ENCODE measurements at regions not wholly inside any gene's neighbourhood (a gene's known extent, or its start where the extent isn't known, plus 50 kb on each side); places are given as distances from the start of the nearest gene placed in this dataset.

DNA sequence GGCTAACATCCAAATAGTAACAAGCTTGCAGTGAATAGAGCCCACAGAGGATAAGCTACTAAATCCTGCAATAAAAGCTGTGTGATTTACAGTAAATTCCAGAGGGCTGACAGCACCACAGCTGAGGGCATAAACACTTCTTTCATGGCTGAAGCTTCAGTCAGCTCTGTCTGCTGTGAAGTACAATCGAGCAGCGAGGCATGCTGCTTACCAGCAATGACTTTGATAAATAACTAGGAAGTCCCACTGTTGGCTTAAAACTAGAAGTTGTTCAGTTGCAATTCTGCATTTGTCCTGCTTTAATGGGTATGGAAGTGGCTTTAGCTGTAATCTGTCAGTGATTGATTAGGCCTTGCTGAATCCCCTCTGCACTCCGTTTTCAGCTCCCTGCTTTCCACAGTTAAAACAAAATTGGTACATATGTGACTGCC, 65.2 kb upstream of the FIGN start:
- Histone ChIP-seq H3K4me3 (ENCODE audit: low read depth, low read length) (no peak overlapping the region), H3K27me3 (ENCODE audit: control insufficient read depth, insufficient read depth, low read length) (no peaks in the 10 kb centered on the region), H3K36me3 (ENCODE audit: control insufficient read depth, insufficient read depth, low read length) (no peaks in the 10 kb centered on the region)
- DNase-seq (ENCODE audit: low read depth) (no peak), FAIRE-seq (no peak)
- TF ChIP-seq, protein P1, sequence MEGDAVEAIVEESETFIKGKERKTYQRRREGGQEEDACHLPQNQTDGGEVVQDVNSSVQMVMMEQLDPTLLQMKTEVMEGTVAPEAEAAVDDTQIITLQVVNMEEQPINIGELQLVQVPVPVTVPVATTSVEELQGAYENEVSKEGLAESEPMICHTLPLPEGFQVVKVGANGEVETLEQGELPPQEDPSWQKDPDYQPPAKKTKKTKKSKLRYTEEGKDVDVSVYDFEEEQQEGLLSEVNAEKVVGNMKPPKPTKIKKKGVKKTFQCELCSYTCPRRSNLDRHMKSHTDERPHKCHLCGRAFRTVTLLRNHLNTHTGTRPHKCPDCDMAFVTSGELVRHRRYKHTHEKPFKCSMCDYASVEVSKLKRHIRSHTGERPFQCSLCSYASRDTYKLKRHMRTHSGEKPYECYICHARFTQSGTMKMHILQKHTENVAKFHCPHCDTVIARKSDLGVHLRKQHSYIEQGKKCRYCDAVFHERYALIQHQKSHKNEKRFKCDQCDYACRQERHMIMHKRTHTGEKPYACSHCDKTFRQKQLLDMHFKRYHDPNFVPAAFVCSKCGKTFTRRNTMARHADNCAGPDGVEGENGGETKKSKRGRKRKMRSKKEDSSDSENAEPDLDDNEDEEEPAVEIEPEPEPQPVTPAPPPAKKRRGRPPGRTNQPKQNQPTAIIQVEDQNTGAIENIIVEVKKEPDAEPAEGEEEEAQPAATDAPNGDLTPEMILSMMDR (IDR thresholded peaks at IDR 0.05; ENCODE audit: insufficient read depth, low read length, severe bottlenecking): no peak

- Histone ChIP-seq H3K4me3 (ENCODE audit: low read depth, low read length) (no peak overlapping the region), H3K27me3 (ENCODE audit: control insufficient read depth, insufficient read depth, low read length) (no peaks in the 10 kb centered on the region), H3K36me3 (ENCODE audit: control insufficient read depth, insufficient read depth, low read length) (no peaks in the 10 kb centered on the region)
- FAIRE-seq: no peak
- no peak for DNase-seq (ENCODE audit: low read depth)
- TF ChIP-seq, protein P1 (IDR thresholded peaks at IDR 0.05; ENCODE audit: insufficient read depth, low read length, severe bottlenecking): no peak
Observed at GRCh38 chr2:163799807-163800206, 64.0 kb upstream of the FIGN start.

- H3K36me3 ChIP-seq (ENCODE audit: control insufficient read depth, insufficient read depth, low read length): no peaks in the 10 kb centered on the region
- H3K4me3 ChIP-seq (ENCODE audit: low read depth, low read length): no peak overlapping the region
- FAIRE-seq: no peak
- H3K27me3 ChIP-seq (ENCODE audit: control insufficient read depth, insufficient read depth, low read length): no peaks in the 10 kb centered on the region
- TF ChIP-seq, protein P1 (IDR thresholded peaks at IDR 0.05; ENCODE audit: insufficient read depth, low read length, severe bottlenecking): no peak
- DNase-seq (ENCODE audit: low read depth): peak; percentile 94
Observed at GRCh38 chr2:163794635-163795034, 58.8 kb upstream of the FIGN start.

Data from bronchial epithelial cell (primary cell).